BLaER1 (cell line): ENCODE measurements at regions not wholly inside any gene's neighbourhood (a gene's known extent, or its start where the extent isn't known, plus 50 kb on each side); places are given as distances from the start of the nearest gene placed in this dataset.

ENCODE experiments used
- H3K27ac ChIP-seq: shearing (Covaris generic); formaldehyde crosslinking; 2 replicates; pipeline ENCODE4 v1.8.1; 2022
- H3K27me3 ChIP-seq: shearing (Covaris generic); formaldehyde crosslinking; 2 replicates; pipeline ENCODE4 v1.8.1; 2022
- H3K36me3 ChIP-seq: shearing (Covaris generic); formaldehyde crosslinking; 2 replicates; pipeline ENCODE4 v1.8.1; 2022
- H3K4me1 ChIP-seq: shearing (Covaris generic); formaldehyde crosslinking; 2 replicates; pipeline ENCODE4 v1.8.1; 2022
- H3K4me2 ChIP-seq: shearing (Covaris generic); formaldehyde crosslinking; 2 replicates; pipeline ENCODE4 v1.8.1; 2022
- H3K4me3 ChIP-seq: shearing (Covaris generic); formaldehyde crosslinking; 2 replicates; pipeline ENCODE4 v1.8.1; 2022
- H3K9ac ChIP-seq: shearing (Covaris generic); formaldehyde crosslinking; 2 replicates; pipeline ENCODE4 v1.8.1; 2022
- H3K9me3 ChIP-seq: shearing (Covaris generic); formaldehyde crosslinking; 2 replicates; pipeline ENCODE4 v1.8.1; 2022
- H4K20me1 ChIP-seq: shearing (Covaris generic); formaldehyde crosslinking; 2 replicates; pipeline ENCODE4 v1.8.1; 2022
- Cebpa-rat ChIP-seq: shearing (Covaris generic); IDR thresholded peaks from 2 replicates; pipeline ENCODE4 v1.8.1; 2022

- H3K9ac ChIP-seq: no peak overlapping the region
- H3K4me1 ChIP-seq: no peaks in the 10 kb centered on the region
- H3K4me2 ChIP-seq: no peak overlapping the region
- TF ChIP-seq Cebpa-rat: no peak
- H3K4me3 ChIP-seq: no peak overlapping the region
- no peaks in the 10 kb centered on the region for H3K27me3 ChIP-seq
- no peaks in the 10 kb centered on the region for H3K36me3 ChIP-seq
- no peaks in the 10 kb centered on the region for H3K9me3 ChIP-seq
- H4K20me1 ChIP-seq: no peaks in the 10 kb centered on the region
- no peak overlapping the region for H3K27ac ChIP-seq
Observed at GRCh38 chr9:28025186-28025585, 451.9 kb upstream of the C9orf72 start.

- H3K4me3 ChIP-seq: no peak overlapping the region
- no peaks in the 10 kb centered on the region for H3K9me3 ChIP-seq
- no peak overlapping the region for H3K4me2 ChIP-seq
- H3K36me3 ChIP-seq: no peaks in the 10 kb centered on the region
- no peak overlapping the region for H3K9ac ChIP-seq
- TF ChIP-seq Cebpa-rat: no peak
- no peak overlapping the region for H3K27ac ChIP-seq
- H3K4me1 ChIP-seq: no peaks in the 10 kb centered on the region
- no peaks in the 10 kb centered on the region for H3K27me3 ChIP-seq
- no peaks in the 10 kb centered on the region for H4K20me1 ChIP-seq
Observed at GRCh38 chr9:28031521-28032267, 458.4 kb upstream of the C9orf72 start.

GRCh38 chr9:28032268-28032590 lies 458.9 kb upstream of the C9orf72 start:
- no peak overlapping the region for H3K4me3 ChIP-seq
- no peak overlapping the region for H3K9ac ChIP-seq
- H3K27me3 ChIP-seq: no peaks in the 10 kb centered on the region
- H3K9me3 ChIP-seq: no peaks in the 10 kb centered on the region
- no peaks in the 10 kb centered on the region for H4K20me1 ChIP-seq
- H3K4me2 ChIP-seq: no peak overlapping the region
- no peak for TF ChIP-seq Cebpa-rat
- no peaks in the 10 kb centered on the region for H3K4me1 ChIP-seq
- no peaks in the 10 kb centered on the region for H3K36me3 ChIP-seq
- H3K27ac ChIP-seq: no peak overlapping the region

- no peaks in the 10 kb centered on the region for H4K20me1 ChIP-seq
- TF ChIP-seq Cebpa-rat: no peak
Observed at GRCh38 chr9:28034242-28034641, 461.0 kb upstream of the C9orf72 start.

GRCh38 chr9:28037968-28038367 lies 464.7 kb upstream of the C9orf72 start:
- Histone ChIP-seq H4K20me1 (no peaks in the 10 kb centered on the region), H3K4me3 (no peak overlapping the region), H3K4me2 (no peak overlapping the region), H3K9ac (no peak overlapping the region), H3K27ac (no peak overlapping the region), H3K36me3 (no peaks in the 10 kb centered on the region), H3K4me1 (no peaks in the 10 kb centered on the region), H3K27me3 (no peaks in the 10 kb centered on the region), H3K9me3 (no peaks in the 10 kb centered on the region)
- TF ChIP-seq Cebpa-rat: no peak

More at GRCh38 chr9:28034242-28034641, 461.0 kb upstream of the C9orf72 start:
- H3K9me3 ChIP-seq: no peaks in the 10 kb centered on the region
- no peak overlapping the region for H3K27ac ChIP-seq
- no peaks in the 10 kb centered on the region for H3K4me1 ChIP-seq
- no peaks in the 10 kb centered on the region for H3K27me3 ChIP-seq
- no peaks in the 10 kb centered on the region for H3K36me3 ChIP-seq
- H3K4me3 ChIP-seq: no peak overlapping the region
- H3K4me2 ChIP-seq: no peak overlapping the region
- no peak overlapping the region for H3K9ac ChIP-seq

GRCh38 chr9:28045051-28045450 lies 471.8 kb upstream of the C9orf72 start:
- no peaks in the 10 kb centered on the region for H3K9me3 ChIP-seq
- no peaks in the 10 kb centered on the region for H4K20me1 ChIP-seq
- H3K4me2 ChIP-seq: no peak overlapping the region
- no peaks in the 10 kb centered on the region for H3K36me3 ChIP-seq
- no peak overlapping the region for H3K9ac ChIP-seq
- no peaks in the 10 kb centered on the region for H3K27me3 ChIP-seq
- no peak for TF ChIP-seq Cebpa-rat
- H3K4me3 ChIP-seq: no peak overlapping the region
- no peaks in the 10 kb centered on the region for H3K4me1 ChIP-seq
- no peak overlapping the region for H3K27ac ChIP-seq

- no peaks in the 10 kb centered on the region for H3K9me3 ChIP-seq
- no peaks in the 10 kb centered on the region for H3K27me3 ChIP-seq
- TF ChIP-seq Cebpa-rat: no peak
- no peak overlapping the region for H3K9ac ChIP-seq
- no peak overlapping the region for H3K4me3 ChIP-seq
- no peaks in the 10 kb centered on the region for H4K20me1 ChIP-seq
- no peak overlapping the region for H3K27ac ChIP-seq
- H3K4me2 ChIP-seq: no peak overlapping the region
- no peaks in the 10 kb centered on the region for H3K4me1 ChIP-seq
- no peaks in the 10 kb centered on the region for H3K36me3 ChIP-seq
Observed at GRCh38 chr9:28050046-28050445, 476.8 kb upstream of the C9orf72 start.

GRCh38 chr9:28050941-28051340 lies 477.7 kb upstream of the C9orf72 start:
- no peak for TF ChIP-seq Cebpa-rat
- H3K4me3 ChIP-seq: no peak overlapping the region
- H4K20me1 ChIP-seq: no peaks in the 10 kb centered on the region
- H3K4me1 ChIP-seq: no peaks in the 10 kb centered on the region
- H3K4me2 ChIP-seq: no peak overlapping the region
- H3K36me3 ChIP-seq: no peaks in the 10 kb centered on the region
- H3K9me3 ChIP-seq: no peaks in the 10 kb centered on the region
- no peak overlapping the region for H3K27ac ChIP-seq
- no peaks in the 10 kb centered on the region for H3K27me3 ChIP-seq
- no peak overlapping the region for H3K9ac ChIP-seq

GRCh38 chr9:28051559-28052503 lies 478.6 kb upstream of the C9orf72 start:
- no peaks in the 10 kb centered on the region for H3K4me1 ChIP-seq
- no peak overlapping the region for H3K4me2 ChIP-seq
- H3K27ac ChIP-seq: no peak overlapping the region

GRCh38 chr9:28053096-28053777 lies 480.0 kb upstream of the C9orf72 start:
- Histone ChIP-seq H3K4me1 (no peaks in the 10 kb centered on the region), H3K9ac (no peak overlapping the region), H3K4me3 (no peak overlapping the region), H3K27me3 (no peaks in the 10 kb centered on the region), H3K4me2 (no peak overlapping the region), H3K9me3 (no peaks in the 10 kb centered on the region), H4K20me1 (no peaks in the 10 kb centered on the region), H3K36me3 (no peaks in the 10 kb centered on the region), H3K27ac (no peak overlapping the region)
- no peak for TF ChIP-seq Cebpa-rat

More at GRCh38 chr9:28051559-28052503, 478.6 kb upstream of the C9orf72 start:
- Histone ChIP-seq H3K9ac (no peak overlapping the region), H3K4me3 (no peak overlapping the region), H3K36me3 (no peaks in the 10 kb centered on the region), H3K27me3 (no peaks in the 10 kb centered on the region), H3K9me3 (no peaks in the 10 kb centered on the region), H4K20me1 (no peaks in the 10 kb centered on the region)
- no peak for TF ChIP-seq Cebpa-rat
